ENCODE measurements at regions not wholly inside any gene's neighbourhood (a gene's known extent, or its start where the extent isn't known, plus 50 kb on each side); places are given as distances from the start of the nearest gene placed in this dataset.
"Not testable (repeated sequence)": the region's sequence is repeated elsewhere in the genome, so short reads cannot be mapped to it uniquely, and the experiment has no call there.

GRCh38 chr10:8128511-8128910 is 74.0 kb downstream of the GATA3 start:
- DNase-seq (ENCODE audit: low read depth): no peak

GRCh38 chr10:8129438-8129837 is 75.0 kb downstream of the GATA3 start:
- no peak for DNase-seq (ENCODE audit: low read depth)

GRCh38 chr10:8130973-8131911 is 76.8 kb downstream of the GATA3 start:
- DNase-seq (ENCODE audit: low read depth): no peak

GRCh38 chr10:8133146-8133545 is 78.7 kb downstream of the GATA3 start:
- DNase-seq (ENCODE audit: low read depth): no peak

GRCh38 chr10:8136736-8137135 is 82.2 kb downstream of the GATA3 start:
- no peak for DNase-seq (ENCODE audit: low read depth)

- DNase-seq (ENCODE audit: low read depth): no peak
Observed at GRCh38 chr10:8137272-8137681, 82.8 kb downstream of the GATA3 start.

GRCh38 chr10:8137726-8138125 is 83.2 kb downstream of the GATA3 start:
- DNase-seq (ENCODE audit: low read depth): no peak

GRCh38 chr10:8138471-8138870 is 84.0 kb downstream of the GATA3 start:
- DNase-seq (ENCODE audit: low read depth): no peak

- no peak for DNase-seq (ENCODE audit: low read depth)
Observed at GRCh38 chr10:8144496-8144895, 90.0 kb downstream of the GATA3 start.

GRCh38 chr10:8146650-8147049 is 92.2 kb downstream of the GATA3 start:
- no peak for DNase-seq (ENCODE audit: low read depth)

- no peak for DNase-seq (ENCODE audit: low read depth)
Observed at GRCh38 chr10:8149991-8150390, 95.5 kb downstream of the GATA3 start.

- DNase-seq (ENCODE audit: low read depth): no peak
Observed at GRCh38 chr10:8150401-8150905, 96.0 kb downstream of the GATA3 start.

GRCh38 chr10:8151086-8151485 is 96.6 kb downstream of the GATA3 start:
- no peak for DNase-seq (ENCODE audit: low read depth)

GRCh38 chr10:8156918-8157317 is 102.4 kb downstream of the GATA3 start:
- no peak for DNase-seq (ENCODE audit: low read depth)

GRCh38 chr10:8158193-8159071 is 103.9 kb downstream of the GATA3 start:
- no peak for DNase-seq (ENCODE audit: low read depth)

- DNase-seq (ENCODE audit: low read depth): no peak
Observed at GRCh38 chr10:8159341-8160165, 105.1 kb downstream of the GATA3 start.

- no peak for DNase-seq (ENCODE audit: low read depth)
Observed at GRCh38 chr10:8163824-8164223, 109.3 kb downstream of the GATA3 start.

GRCh38 chr10:8164640-8165039 is 110.2 kb downstream of the GATA3 start:
- not testable (repeated sequence) for DNase-seq (ENCODE audit: low read depth)

- no peak for DNase-seq (ENCODE audit: low read depth)
Observed at GRCh38 chr10:8168836-8169235, 114.3 kb downstream of the GATA3 start.

- no peak for DNase-seq (ENCODE audit: low read depth)
Observed at GRCh38 chr10:8171008-8171407, 116.5 kb downstream of the GATA3 start.

- DNase-seq (ENCODE audit: low read depth): no peak
Observed at GRCh38 chr10:8172604-8173003, 118.1 kb downstream of the GATA3 start.

All from stimulated activated CD8-positive, alpha-beta memory T cell treated with anti-CD3 and anti-CD28 coated beads, Interleukin-15, amount 100 ng/mL, for 24 hours (primary cell).